GM23248 (cell line): ENCODE measurements at regions not wholly inside any gene's neighbourhood (a gene's known extent, or its start where the extent isn't known, plus 50 kb on each side); places are given as distances from the start of the nearest gene placed in this dataset.

Experiments used
- EZH2 ChIP-seq: fragments of 200-600 bp; sonication (generic); IDR thresholded peaks from 2 replicates; pipeline ENCODE4 v1.6.1; 2018; ENCODE audit warnings: antibody characterized with exemption, mild to moderate bottlenecking; ENCODE audit not compliant: insufficient read depth, poor library complexity, severe bottlenecking
- EZH2phosphoT487 ChIP-seq: fragments of 200-600 bp; sonication (generic); IDR thresholded peaks from 2 replicates; pipeline ENCODE4 v1.6.1; 2018; ENCODE audit warnings: antibody characterized with exemption, moderate library complexity, mild to moderate bottlenecking, low read depth; ENCODE audit not compliant: insufficient read depth

DNA sequence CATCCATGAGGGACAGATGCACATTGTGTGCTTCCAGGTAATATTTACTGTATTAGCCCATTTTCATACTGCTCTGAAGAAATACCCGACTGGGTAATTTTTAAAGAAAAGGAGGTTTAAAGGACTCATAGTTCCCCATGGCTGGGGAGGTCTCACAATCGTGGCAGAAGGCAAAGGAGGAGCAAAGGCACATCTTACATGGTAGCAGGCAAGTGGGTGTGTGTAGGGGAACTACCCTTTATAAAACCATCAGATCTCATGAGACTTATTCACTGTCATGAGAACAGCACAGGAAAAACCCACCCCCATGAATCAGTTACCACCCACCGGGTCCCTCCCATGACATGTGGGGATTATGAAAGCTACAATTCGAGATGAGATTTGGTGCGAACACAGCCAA, 148.8 kb upstream of the FBXL17 start:
- TF ChIP-seq EZH2 (no peak), EZH2phosphoT487 (no peak)
